RWPE1 (cell line): ENCODE measurements at regions not wholly inside any gene's neighbourhood (a gene's known extent, or its start where the extent isn't known, plus 50 kb on each side); places are given as distances from the start of the nearest gene placed in this dataset.

Experiments
- CTCF ChIA-PET: fragments of 350-600 bp; sonication (Branson Sonifier 250); formaldehyde crosslinking; extraction: SDS; loops from one replicate; lab custom pipeline; 2021; lab: Yijun Ruan, JAX
- POLR2A ChIA-PET: fragments of 400-600 bp; formaldehyde crosslinking; extraction: SDS; loops from one replicate; lab custom pipeline; 2020; ENCODE audit warnings: antibody characterized with exemption; ENCODE audit not compliant: low non-redundant PET; lab: Yijun Ruan, JAX
- DNase-seq: peaks from one replicate; pipeline ENCODE4 v3.0.0; 2012; ENCODE audit warnings: low spot score
- H3K27ac ChIP-seq: fragments of 450-650 bp; 2 replicates; pipeline ENCODE4 v1.5.1; 2017
- TF ChIP-seq, protein P1 (sequence below): fragments of 450-650 bp; conservative IDR thresholded peaks from 2 replicates; pipeline ENCODE4 v1.5.1; 2017; ENCODE audit warnings: low read depth, mild to moderate bottlenecking

DNA sequence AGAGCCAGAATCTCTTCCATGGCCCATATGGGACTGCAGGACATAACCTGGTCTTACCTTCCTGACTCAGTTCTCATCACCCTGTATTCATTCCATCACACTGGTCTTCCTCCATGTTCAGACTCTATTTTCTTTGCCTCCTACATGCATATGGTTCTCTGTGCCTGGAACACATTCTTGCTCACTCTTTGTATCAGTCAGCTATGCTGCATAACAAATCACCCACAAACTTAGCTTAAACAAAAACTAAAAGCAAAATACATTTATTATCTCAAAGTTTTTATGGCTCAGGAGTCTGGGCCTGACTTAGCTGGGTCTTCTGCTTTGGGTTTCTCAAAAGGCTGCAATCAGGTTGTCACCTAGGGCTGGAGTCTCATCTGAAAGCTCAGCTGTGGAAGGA is 712.6 kb upstream of the TBX3 start:
- DNase-seq, result no peak
- CTCF ChIA-PET, result no interaction called here
- TF ChIP-seq, protein P1, sequence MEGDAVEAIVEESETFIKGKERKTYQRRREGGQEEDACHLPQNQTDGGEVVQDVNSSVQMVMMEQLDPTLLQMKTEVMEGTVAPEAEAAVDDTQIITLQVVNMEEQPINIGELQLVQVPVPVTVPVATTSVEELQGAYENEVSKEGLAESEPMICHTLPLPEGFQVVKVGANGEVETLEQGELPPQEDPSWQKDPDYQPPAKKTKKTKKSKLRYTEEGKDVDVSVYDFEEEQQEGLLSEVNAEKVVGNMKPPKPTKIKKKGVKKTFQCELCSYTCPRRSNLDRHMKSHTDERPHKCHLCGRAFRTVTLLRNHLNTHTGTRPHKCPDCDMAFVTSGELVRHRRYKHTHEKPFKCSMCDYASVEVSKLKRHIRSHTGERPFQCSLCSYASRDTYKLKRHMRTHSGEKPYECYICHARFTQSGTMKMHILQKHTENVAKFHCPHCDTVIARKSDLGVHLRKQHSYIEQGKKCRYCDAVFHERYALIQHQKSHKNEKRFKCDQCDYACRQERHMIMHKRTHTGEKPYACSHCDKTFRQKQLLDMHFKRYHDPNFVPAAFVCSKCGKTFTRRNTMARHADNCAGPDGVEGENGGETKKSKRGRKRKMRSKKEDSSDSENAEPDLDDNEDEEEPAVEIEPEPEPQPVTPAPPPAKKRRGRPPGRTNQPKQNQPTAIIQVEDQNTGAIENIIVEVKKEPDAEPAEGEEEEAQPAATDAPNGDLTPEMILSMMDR, result no peak
- no peak overlapping the region for H3K27ac ChIP-seq
- POLR2A ChIA-PET, result no interaction called here

DNA sequence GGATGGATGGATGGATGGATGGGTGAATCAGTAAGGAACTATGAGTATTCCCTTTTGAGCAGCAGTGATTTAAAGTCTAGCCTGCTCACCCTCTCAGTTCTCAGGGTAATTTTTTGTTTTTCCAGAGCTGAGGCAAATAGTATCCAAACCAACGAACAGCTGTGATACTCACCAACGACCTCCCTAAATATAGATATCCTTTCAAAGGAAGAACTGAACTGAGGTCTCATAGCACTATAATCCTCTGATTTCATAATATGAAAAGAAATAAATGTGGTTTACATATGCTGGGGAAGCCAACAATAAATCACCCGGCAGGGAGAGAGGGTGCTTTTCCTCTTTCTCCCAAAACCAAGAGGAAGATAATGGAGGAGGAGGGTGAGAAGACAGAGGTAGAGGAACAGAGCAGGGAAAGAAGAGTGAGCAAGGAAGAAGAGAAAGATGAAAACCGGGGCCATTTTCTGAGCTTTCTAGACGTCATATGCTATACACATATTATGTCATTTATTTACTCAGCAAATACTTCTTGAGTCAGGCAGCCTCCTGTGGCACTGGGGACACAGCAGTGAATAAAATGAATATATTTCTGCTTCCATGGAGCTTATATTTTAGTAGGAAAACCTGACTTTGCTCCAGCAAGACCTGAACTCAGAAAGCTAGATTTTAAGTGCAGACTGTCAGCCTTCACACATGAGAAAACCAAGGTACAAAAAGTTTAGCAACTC is 710.7 kb upstream of the TBX3 start:
- ChIA-PET POLR2A (no interaction called here), CTCF (interaction anchor here (0.6 kb wide), 1 partner anchor 66 kb away, joined by 3 read pairs; no protein-coding TSS in a partner anchor)
- no peak for DNase-seq
- TF ChIP-seq, protein P1, result no peak
- H3K27ac ChIP-seq, result no peak overlapping the region

DNA sequence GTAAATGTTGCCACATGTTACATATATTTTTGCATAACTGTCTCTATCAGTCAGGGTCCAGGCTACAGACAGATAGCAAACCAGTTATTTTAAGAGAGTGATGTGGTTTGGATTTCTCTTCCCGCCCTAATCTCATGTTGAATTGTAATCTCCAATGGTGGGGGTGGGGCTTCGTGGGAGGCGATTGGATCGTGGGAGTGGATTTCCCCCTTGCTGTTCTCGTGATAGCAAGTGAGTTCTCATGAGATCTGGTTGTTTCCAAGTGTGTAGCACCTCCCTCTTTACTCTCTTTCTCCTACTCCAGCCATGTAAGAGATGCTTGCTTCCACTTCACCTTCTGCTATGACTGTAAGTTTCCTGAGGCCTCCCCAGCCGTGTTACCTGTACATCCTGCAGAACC is 704.2 kb upstream of the TBX3 start:
- H3K27ac ChIP-seq, result no peak overlapping the region
- DNase-seq, result no peak
- TF ChIP-seq, protein P1, result no peak
- ChIA-PET CTCF (no interaction called here), POLR2A (no interaction called here)

DNA sequence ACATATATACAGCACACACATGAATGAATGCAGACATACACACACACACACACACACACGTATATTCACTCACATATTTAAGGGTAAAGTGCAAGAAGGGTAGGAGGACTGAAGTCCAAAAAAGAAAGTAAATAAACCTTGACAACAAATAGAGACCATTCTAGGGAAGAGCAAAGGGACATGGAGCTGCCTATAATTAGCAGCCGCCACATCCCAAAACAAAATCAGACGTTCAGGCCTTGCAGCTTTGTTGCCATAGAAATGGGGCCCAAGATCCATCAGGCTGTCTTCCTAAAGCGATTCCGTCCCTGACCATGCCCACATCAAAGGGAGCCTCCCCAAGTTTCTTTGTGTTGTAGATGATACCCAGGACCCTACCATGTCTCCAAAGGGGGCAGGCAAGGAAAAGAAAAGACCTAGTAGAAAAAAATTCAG is 703.5 kb upstream of the TBX3 start:
- CTCF ChIA-PET, result no interaction called here
- DNase-seq, result no peak
- TF ChIP-seq, protein P1, result no peak
- no peak overlapping the region for H3K27ac ChIP-seq
- POLR2A ChIA-PET, result no interaction called here

DNA sequence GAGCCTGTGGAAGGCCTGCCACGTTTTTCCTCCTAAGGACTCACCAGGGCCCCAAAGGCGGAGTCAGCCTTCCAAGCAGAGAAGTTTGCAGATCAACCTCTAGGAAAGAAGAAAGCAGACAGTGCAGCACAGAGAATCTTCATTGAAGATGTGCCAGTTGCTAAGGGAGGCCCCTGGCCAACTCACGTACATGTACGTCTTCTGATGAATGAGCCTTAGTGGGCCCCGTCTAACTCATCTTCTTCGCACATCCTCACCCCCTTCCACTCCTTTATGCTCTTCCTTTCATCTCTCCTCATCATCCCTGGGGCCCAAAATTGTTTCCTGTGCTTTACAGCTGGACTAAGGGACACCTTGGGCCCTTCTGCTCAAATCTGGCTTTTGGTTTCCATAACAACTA is 703.0 kb upstream of the TBX3 start:
- CTCF ChIA-PET, result no interaction called here
- POLR2A ChIA-PET, result no interaction called here
- no peak for DNase-seq
- no peak overlapping the region for H3K27ac ChIP-seq
- TF ChIP-seq, protein P1, result no peak

DNA sequence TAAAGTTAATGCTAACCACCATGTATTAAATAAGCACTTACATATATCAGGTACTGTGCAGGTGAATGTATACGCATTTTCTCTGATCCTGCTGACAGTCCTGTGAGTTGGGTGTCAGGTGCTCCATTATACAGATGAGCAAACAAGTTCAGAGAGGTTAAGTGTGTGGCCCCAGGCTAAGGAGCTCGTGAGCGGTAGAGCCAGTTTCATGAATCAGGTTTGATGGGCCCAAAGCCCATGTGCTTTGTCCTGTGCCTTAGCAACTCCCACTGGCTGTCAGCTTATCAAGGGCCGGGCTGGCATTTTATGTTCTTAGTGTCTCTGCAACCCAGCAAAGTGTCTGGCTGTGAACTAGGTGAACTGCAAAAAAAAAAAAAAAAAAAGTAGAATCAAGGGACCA is 701.2 kb upstream of the TBX3 start:
- ChIA-PET POLR2A (no interaction called here), CTCF (interaction anchor here (0.6 to 0.7 kb wide), 2 partner anchors 69 to 71 kb away, joined by 3 read pairs; no protein-coding TSS in a partner anchor)
- TF ChIP-seq, protein P1, result no peak
- H3K27ac ChIP-seq, result no peak overlapping the region
- DNase-seq, result no peak
